ENCODE measurements at regions not wholly inside any gene's neighbourhood (a gene's known extent, or its start where the extent isn't known, plus 50 kb on each side); places are given as distances from the start of the nearest gene placed in this dataset.

DNA sequence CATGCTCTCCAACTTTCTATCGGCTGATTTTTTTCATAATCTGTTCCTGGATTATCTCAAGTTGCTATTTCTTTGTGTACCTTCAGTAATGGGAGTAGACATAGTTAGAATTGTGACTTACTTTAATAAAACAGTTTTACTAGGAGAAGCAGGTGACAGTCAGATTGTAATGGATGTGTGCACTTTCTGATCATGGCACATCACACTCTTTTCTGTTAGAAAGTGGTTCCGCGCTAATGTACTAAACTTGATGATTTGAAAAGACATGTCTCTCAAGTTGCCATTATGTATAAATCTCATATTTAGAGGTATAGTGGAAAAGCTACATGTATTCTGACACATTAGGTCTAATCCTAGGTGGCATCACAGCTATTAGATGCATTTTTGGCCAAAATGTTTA, 121.3 kb upstream of the CDH8 start:
- intact Hi-C loops (cut with DNase I), result no loop called here
- H3K36me3 ChIP-seq, result no peaks in the 10 kb centered on the region
- no peak for ATAC-seq

GRCh38 chr16:62156971-62157370, 120.7 kb upstream of the CDH8 start:
- Histone ChIP-seq H3K27ac (no peak overlapping the region), H3K36me3 (no peaks in the 10 kb centered on the region), H3K4me3 (no peak overlapping the region), H3K9me3 (no peaks in the 10 kb centered on the region), H3K4me1 (no peaks in the 10 kb centered on the region), H3K27me3 (no peaks in the 10 kb centered on the region)
- 62 to 73% methylated on average over 2 of the region's 2 CpGs for WGBS, 2 donors
- intact Hi-C loops (cut with DNase I), result no loop called here
- ATAC-seq (no peak), FAIRE-seq (no peak), DNase-seq (no peak)
- TF ChIP-seq CTCF (IDR thresholded peaks at IDR 0.05), result no peak

More for the DNA sequence above, 121.3 kb upstream of the CDH8 start:
- no peak overlapping the region for H3K27ac ChIP-seq
- no peak for TF ChIP-seq CTCF (IDR thresholded peaks at IDR 0.05)
- WGBS, 2 donors, result 80 to 87% methylated on average over 3 of the region's 3 CpGs
- H3K9me3 ChIP-seq, result no peaks in the 10 kb centered on the region
- H3K27me3 ChIP-seq, result no peaks in the 10 kb centered on the region
- FAIRE-seq (no peak), DNase-seq (no peak)
- no peak overlapping the region for H3K4me3 ChIP-seq
- no peaks in the 10 kb centered on the region for H3K4me1 ChIP-seq

- Histone ChIP-seq H3K4me3 (no peak overlapping the region), H3K9me3 (no peaks in the 10 kb centered on the region), H3K4me1 (no peaks in the 10 kb centered on the region), H3K27me3 (no peaks in the 10 kb centered on the region), H3K36me3 (no peaks in the 10 kb centered on the region), H3K27ac (no peak overlapping the region)
- no peak for TF ChIP-seq CTCF (IDR thresholded peaks at IDR 0.05)
- FAIRE-seq (no peak), ATAC-seq (no peak), DNase-seq (no peak)
- intact Hi-C loops (cut with DNase I), result no loop called here
Measured at GRCh38 chr16:62149631-62150030, 113.4 kb upstream of the CDH8 start.

- Histone ChIP-seq H3K9me3 (no peaks in the 10 kb centered on the region), H3K27ac (no peak overlapping the region), H3K4me3 (no peak overlapping the region), H3K4me1 (no peaks in the 10 kb centered on the region), H3K36me3 (no peaks in the 10 kb centered on the region), H3K27me3 (no peaks in the 10 kb centered on the region)
- DNase-seq, result no peak
- intact Hi-C loops (cut with DNase I), result no loop called here
- no peak for FAIRE-seq
- no peak for ATAC-seq
- 68 to 83% methylated on average over 3 of the region's 3 CpGs for WGBS, 2 donors
- no peak for TF ChIP-seq CTCF (IDR thresholded peaks at IDR 0.05)
Measured at GRCh38 chr16:62137996-62138395, 101.8 kb upstream of the CDH8 start.

DNA sequence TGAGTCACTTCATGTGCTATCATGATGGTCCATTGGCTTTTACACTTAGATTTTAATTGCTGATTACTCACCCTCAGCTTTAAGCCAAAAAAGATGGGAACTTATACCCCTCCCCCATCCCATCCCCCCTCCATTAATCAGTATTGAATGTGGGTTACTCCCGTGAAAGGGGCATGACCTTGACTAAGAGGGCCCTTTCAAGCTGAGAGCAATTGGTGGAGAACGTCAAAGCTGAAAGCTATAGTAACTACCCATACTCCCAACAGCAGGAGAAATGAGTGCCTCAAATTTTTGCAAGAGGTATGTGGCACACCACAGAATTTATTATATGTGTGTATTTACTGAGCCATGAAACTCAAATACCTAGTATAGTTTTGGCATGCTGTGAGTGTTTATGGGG, 99.7 kb upstream of the CDH8 start:
- H3K4me1 ChIP-seq, result no peaks in the 10 kb centered on the region
- no peaks in the 10 kb centered on the region for H3K9me3 ChIP-seq
- H3K27me3 ChIP-seq, result no peaks in the 10 kb centered on the region
- ATAC-seq (no peak), DNase-seq (no peak), FAIRE-seq (no peak)
- no peak for TF ChIP-seq CTCF (IDR thresholded peaks at IDR 0.05)
- H3K36me3 ChIP-seq, result no peaks in the 10 kb centered on the region
- WGBS, 2 donors, result 19 to 27% methylated on average over 2 of the region's 2 CpGs
- H3K4me3 ChIP-seq, result no peak overlapping the region
- intact Hi-C loops (cut with DNase I), result no loop called here
- no peak overlapping the region for H3K27ac ChIP-seq

Data from pancreas (tissue), 10 donors.